SU-DHL-6 (cell line): ENCODE measurements at regions not wholly inside any gene's neighbourhood (a gene's known extent, or its start where the extent isn't known, plus 50 kb on each side); places are given as distances from the start of the nearest gene placed in this dataset.

Experiments used
- H2AFZ ChIP-seq: fragments of 200-600 bp; sonication (generic); 2 replicates; pipeline ENCODE4 v1.6.1; 2014; ENCODE audit warnings: low read depth, mild to moderate bottlenecking, moderate library complexity, mixed read lengths, antibody characterized with exemption, low read length; ENCODE audit not compliant: severe bottlenecking
- H3F3A ChIP-seq: fragments of 200-600 bp; shearing (Covaris generic); 2 replicates; pipeline ENCODE4 v1.6.0; 2016; ENCODE audit warnings: antibody characterized with exemption, mild to moderate bottlenecking; ENCODE audit not compliant: insufficient read depth
- H3K27ac ChIP-seq: fragments of 200-600 bp; sonication (generic); 2 replicates; pipeline ENCODE4 v1.5.1; 2016; ENCODE audit warnings: low read depth, mild to moderate bottlenecking, low read length, moderate library complexity, mixed read lengths
- H3K27me3 ChIP-seq: fragments of 200-600 bp; sonication (generic), shearing (Covaris generic); 2 replicates; pipeline ENCODE4 v1.6.0; 2014; ENCODE audit warnings: mild to moderate bottlenecking, low read length
- H3K36me3 ChIP-seq: fragments of 200-600 bp; sonication (generic); 2 replicates; pipeline ENCODE4 v1.6.1; 2014; ENCODE audit warnings: mild to moderate bottlenecking, low read length, mixed read lengths
- H3K4me2 ChIP-seq: fragments of 300-600, 200-600 bp; shearing (Covaris generic), sonication (generic); 2 replicates; pipeline ENCODE4 v1.6.0; 2014; ENCODE audit warnings: low read length, low read depth, mild to moderate bottlenecking; ENCODE audit not compliant: poor library complexity, severe bottlenecking
- H3K4me3 ChIP-seq: fragments of 200-600 bp; sonication (generic); 2 replicates; pipeline ENCODE4 v1.5.1; 2014; ENCODE audit warnings: antibody characterized with exemption, low read length, mild to moderate bottlenecking, mixed read lengths; ENCODE audit not compliant: insufficient read depth, poor library complexity, severe bottlenecking
- H3K79me2 ChIP-seq: fragments of 200-600 bp; sonication (generic); 2 replicates; pipeline ENCODE4 v1.6.1; 2014; ENCODE audit warnings: mild to moderate bottlenecking, low read length, moderate library complexity; ENCODE audit not compliant: insufficient read depth
- H3K9ac ChIP-seq: fragments of 200-600 bp; sonication (generic); 2 replicates; pipeline ENCODE4 v1.7.0; 2014; ENCODE audit warnings: mild to moderate bottlenecking, low read length
- H3K9me2 ChIP-seq: fragments of 200-600 bp; sonication (generic); replicated peaks from 2 replicates; pipeline ENCODE4 v1.6.1; 2014; ENCODE audit warnings: low read length; ENCODE audit not compliant: insufficient read depth
- H3K9me3 ChIP-seq: fragments of 200-600 bp; sonication (generic); 2 replicates; pipeline ENCODE4 v1.6.1; 2014; ENCODE audit warnings: low read length, mixed read lengths; ENCODE audit not compliant: insufficient read depth
- H4K20me1 ChIP-seq: fragments of 200-600 bp; sonication (generic); 2 replicates; pipeline ENCODE4 v1.6.1; 2014; ENCODE audit warnings: low read depth, mild to moderate bottlenecking, antibody characterized with exemption, low read length, moderate library complexity, mixed read lengths
- CTCF ChIP-seq: fragments of 200-600 bp; sonication (generic); IDR thresholded peaks from one replicate; pipeline ENCODE4 v1.5.1; 2017; ENCODE audit warnings: antibody characterized with exemption, mild to moderate bottlenecking, low read length, moderate library complexity; ENCODE audit not compliant: insufficient read depth, poor library complexity, severe bottlenecking
- EZH2phosphoT487 ChIP-seq: fragments of 200-600 bp; sonication (generic), shearing (Covaris generic); conservative IDR thresholded peaks from 2 replicates; pipeline ENCODE4 v1.6.1; 2018; ENCODE audit warnings: mild to moderate bottlenecking, antibody characterized with exemption, low read length, moderate library complexity, mixed read lengths

- no peaks in the 10 kb centered on the region for H4K20me1 ChIP-seq
- TF ChIP-seq EZH2phosphoT487 (no peak), CTCF (no peak)
- H3K9me3 ChIP-seq = no peaks in the 10 kb centered on the region
- H3K36me3 ChIP-seq = no peaks in the 10 kb centered on the region
- no peak overlapping the region for H2AFZ ChIP-seq
- no peak overlapping the region for H3K9ac ChIP-seq
- H3K4me2 ChIP-seq = no peak overlapping the region
- H3K4me3 ChIP-seq = no peak overlapping the region
- H3K27me3 ChIP-seq = no peaks in the 10 kb centered on the region
- no peak overlapping the region for H3K27ac ChIP-seq
- H3F3A ChIP-seq = no peaks in the 10 kb centered on the region
- no peaks in the 10 kb centered on the region for H3K9me2 ChIP-seq
- no peaks in the 10 kb centered on the region for H3K79me2 ChIP-seq
Observed at GRCh38 chr13:104841110-104841509, 1694.4 kb downstream of the EFNB2 start.

GRCh38 chr13:104837756-104838155 lies 1697.7 kb downstream of the EFNB2 start:
- no peak overlapping the region for H3K4me2 ChIP-seq
- H3K9ac ChIP-seq = no peak overlapping the region
- no peaks in the 10 kb centered on the region for H3K79me2 ChIP-seq
- H3K9me2 ChIP-seq = no peaks in the 10 kb centered on the region
- H2AFZ ChIP-seq = no peak overlapping the region
- H3K36me3 ChIP-seq = no peaks in the 10 kb centered on the region
- no peaks in the 10 kb centered on the region for H3K9me3 ChIP-seq
- no peak overlapping the region for H3K27ac ChIP-seq
- no peaks in the 10 kb centered on the region for H3F3A ChIP-seq
- no peak overlapping the region for H3K4me3 ChIP-seq
- no peaks in the 10 kb centered on the region for H3K27me3 ChIP-seq
- H4K20me1 ChIP-seq = no peaks in the 10 kb centered on the region
- TF ChIP-seq CTCF (no peak), EZH2phosphoT487 (no peak)

GRCh38 chr13:104833221-104833620 lies 1702.2 kb downstream of the EFNB2 start:
- H3K27ac ChIP-seq = no peak overlapping the region
- H3K79me2 ChIP-seq = no peaks in the 10 kb centered on the region
- no peaks in the 10 kb centered on the region for H3K9me3 ChIP-seq
- H3K27me3 ChIP-seq = no peaks in the 10 kb centered on the region
- TF ChIP-seq EZH2phosphoT487 (no peak), CTCF (no peak)
- no peak overlapping the region for H3K4me2 ChIP-seq
- H3K36me3 ChIP-seq = no peaks in the 10 kb centered on the region
- no peaks in the 10 kb centered on the region for H4K20me1 ChIP-seq
- no peaks in the 10 kb centered on the region for H3K9me2 ChIP-seq
- H3F3A ChIP-seq = no peaks in the 10 kb centered on the region
- H3K4me3 ChIP-seq = no peak overlapping the region
- H2AFZ ChIP-seq = no peak overlapping the region
- no peak overlapping the region for H3K9ac ChIP-seq

- TF ChIP-seq EZH2phosphoT487 (no peak), CTCF (no peak)
- Histone ChIP-seq H3K9me2 (no peaks in the 10 kb centered on the region), H3K27ac (no peak overlapping the region), H4K20me1 (no peaks in the 10 kb centered on the region), H2AFZ (no peak overlapping the region), H3K9me3 (no peaks in the 10 kb centered on the region), H3K79me2 (no peaks in the 10 kb centered on the region), H3K27me3 (no peaks in the 10 kb centered on the region), H3K36me3 (no peaks in the 10 kb centered on the region), H3K9ac (no peak overlapping the region), H3K4me2 (no peak overlapping the region), H3K4me3 (no peak overlapping the region), H3F3A (no peaks in the 10 kb centered on the region)
Observed at GRCh38 chr13:104832231-104832630, 1703.2 kb downstream of the EFNB2 start.
